ENCODE measurements at regions not wholly inside any gene's neighbourhood (a gene's known extent, or its start where the extent isn't known, plus 50 kb on each side); places are given as distances from the start of the nearest gene placed in this dataset.

- TF ChIP-seq CTCF (conservative IDR thresholded peaks at IDR 0.05; ENCODE audit: low read length) (no peak), EZH2phosphoT487 (IDR thresholded peaks at IDR 0.05; ENCODE audit: borderline replicate concordance) (no peak)
Measured at GRCh38 chr5:142486020-142486419, 161.2 kb upstream of the SPRY4 start.

Data from Loucy (cell line).